Activated naive CD8-positive, alpha-beta T cell treated with anti-CD3 and anti-CD28 coated beads, Interleukin-2, amount 50 U/mL, for 24 hours (primary cell): ENCODE measurements at regions not wholly inside any gene's neighbourhood (a gene's known extent, or its start where the extent isn't known, plus 50 kb on each side); places are given as distances from the start of the nearest gene placed in this dataset.
"Not testable (repeated sequence)": the region's sequence is repeated elsewhere in the genome, so short reads cannot be mapped to it uniquely, and the experiment has no call there.

Experiments used
- ATAC-seq: fragments of 150-1000 bp; cut with Tn5 transposase; one replicate; pipeline ENCODE4 v1.10.0; 2021
- DNase-seq: peaks from one replicate; pipeline ENCODE4 v3.0.0; 2021
- H3K27ac Mint-ChIP-seq: one replicate; pipeline ENCODE4 v1.8.0; 2021; ENCODE audit warnings: mild to moderate bottlenecking, mixed read lengths
- H3K27me3 Mint-ChIP-seq: one replicate; pipeline ENCODE4 v1.8.0; 2021; ENCODE audit warnings: mixed read lengths
- H3K36me3 Mint-ChIP-seq: one replicate; pipeline ENCODE4 v1.8.0; 2021; ENCODE audit warnings: low read depth, mixed read lengths
- H3K4me1 Mint-ChIP-seq: one replicate; pipeline ENCODE4 v1.8.0; 2021; ENCODE audit warnings: mixed read lengths
- H3K4me3 Mint-ChIP-seq: one replicate; pipeline ENCODE4 v1.8.0; 2021; ENCODE audit warnings: mild to moderate bottlenecking, moderate library complexity, mixed read lengths
- H3K9me3 Mint-ChIP-seq: one replicate; pipeline ENCODE4 v1.8.0; 2021; ENCODE audit warnings: mixed read lengths

DNA sequence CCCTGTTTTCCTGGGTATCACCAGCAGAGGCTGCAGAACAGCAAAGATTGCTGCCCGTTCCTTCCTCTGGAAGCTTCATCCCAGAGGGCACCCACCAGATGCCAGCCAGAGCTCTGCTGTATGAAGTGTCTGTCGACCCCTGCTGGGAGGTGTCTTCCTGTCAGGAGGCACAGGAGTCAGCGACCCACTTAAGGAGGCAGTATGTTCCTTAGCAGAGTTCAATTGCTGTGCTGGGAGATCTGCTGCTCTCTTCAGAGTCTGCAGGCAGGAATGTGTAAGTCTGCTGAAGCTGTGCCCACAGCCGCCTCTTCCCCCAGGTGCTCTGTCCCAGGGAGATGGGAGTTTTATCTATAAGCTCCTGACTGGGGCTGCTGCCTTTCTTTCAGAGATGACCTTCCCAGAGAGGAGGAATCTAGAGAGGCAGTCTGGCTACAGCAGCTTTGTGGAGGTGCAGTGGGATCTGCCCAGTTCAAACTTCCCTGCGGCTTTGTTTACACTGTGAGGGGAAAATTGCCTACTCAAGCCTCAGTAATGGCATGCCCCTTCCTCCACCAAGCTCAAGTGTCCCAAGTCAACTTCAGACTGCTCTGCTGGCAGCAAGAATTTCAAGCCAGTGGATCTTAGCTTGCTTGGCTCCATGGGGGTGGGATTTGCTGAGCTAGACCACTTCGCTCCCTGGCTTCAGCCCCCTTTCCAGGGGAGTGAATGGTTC lies 100.6 kb downstream of the TMEM168 start:
- not testable (repeated sequence) for H3K4me1 Mint-ChIP-seq, H3K36me3 Mint-ChIP-seq, H3K27me3 Mint-ChIP-seq, H3K4me3 Mint-ChIP-seq, H3K27ac Mint-ChIP-seq, DNase-seq, ATAC-seq
- H3K9me3 Mint-ChIP-seq: peaks cover 21% of the 10 kb centered on the region

DNA sequence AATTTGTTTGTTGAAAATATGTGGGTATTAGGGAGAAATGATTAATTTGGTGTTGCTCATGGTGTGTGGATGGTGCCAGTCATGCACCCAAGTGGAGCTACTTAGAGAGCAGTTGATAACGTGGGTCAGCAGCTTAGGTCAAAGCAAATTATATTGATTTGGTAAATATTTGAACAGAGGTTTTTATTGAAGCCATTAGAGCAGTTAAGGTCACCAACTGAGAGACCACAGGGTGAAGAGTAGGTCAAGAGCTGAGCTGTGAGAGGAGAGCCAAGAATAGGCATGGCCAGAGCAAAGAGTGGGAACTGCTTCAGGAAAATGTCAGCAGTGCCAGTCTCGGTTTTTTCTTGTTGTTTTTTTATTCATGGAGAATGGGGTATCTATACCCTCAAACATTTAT lies 97.9 kb downstream of the TMEM168 start:
- no peaks in the 10 kb centered on the region for H3K4me1 Mint-ChIP-seq
- H3K36me3 Mint-ChIP-seq: no peaks in the 10 kb centered on the region
- H3K27ac Mint-ChIP-seq: no peak overlapping the region
- DNase-seq (no peak), ATAC-seq (no peak)
- peaks cover 4% of the 10 kb centered on the region for H3K27me3 Mint-ChIP-seq
- peaks cover 21% of the 10 kb centered on the region for H3K9me3 Mint-ChIP-seq
- H3K4me3 Mint-ChIP-seq: no peak overlapping the region

- H3K9me3 Mint-ChIP-seq: peaks cover 21% of the 10 kb centered on the region
- H3K27ac Mint-ChIP-seq, H3K4me1 Mint-ChIP-seq, ATAC-seq, H3K4me3 Mint-ChIP-seq, H3K36me3 Mint-ChIP-seq, DNase-seq: not testable (repeated sequence)
- H3K27me3 Mint-ChIP-seq: peaks cover 11% of the 10 kb centered on the region
These were observed 93.0 kb downstream of the TMEM168 start for GRCh38 chr7:112697211-112697610.

- DNase-seq (no peak), ATAC-seq (no peak)
- no peaks in the 10 kb centered on the region for H3K36me3 Mint-ChIP-seq
- no peaks in the 10 kb centered on the region for H3K4me1 Mint-ChIP-seq
- peaks cover 2% of the 10 kb centered on the region for H3K9me3 Mint-ChIP-seq
- no peak overlapping the region for H3K4me3 Mint-ChIP-seq
- H3K27me3 Mint-ChIP-seq: peaks cover 10% of the 10 kb centered on the region
- H3K27ac Mint-ChIP-seq: no peak overlapping the region
These were observed 90.3 kb downstream of the TMEM168 start for GRCh38 chr7:112699725-112700513.

GRCh38 chr7:112701456-112701855 lies 88.7 kb downstream of the TMEM168 start:
- Mint-ChIP-seq H3K27me3 (peaks cover 10% of the 10 kb centered on the region), H3K4me1 (no peaks in the 10 kb centered on the region), H3K27ac (no peak overlapping the region), H3K4me3 (no peak overlapping the region), H3K9me3 (no peaks in the 10 kb centered on the region), H3K36me3 (no peaks in the 10 kb centered on the region)
- ATAC-seq (no peak), DNase-seq (no peak)

DNA sequence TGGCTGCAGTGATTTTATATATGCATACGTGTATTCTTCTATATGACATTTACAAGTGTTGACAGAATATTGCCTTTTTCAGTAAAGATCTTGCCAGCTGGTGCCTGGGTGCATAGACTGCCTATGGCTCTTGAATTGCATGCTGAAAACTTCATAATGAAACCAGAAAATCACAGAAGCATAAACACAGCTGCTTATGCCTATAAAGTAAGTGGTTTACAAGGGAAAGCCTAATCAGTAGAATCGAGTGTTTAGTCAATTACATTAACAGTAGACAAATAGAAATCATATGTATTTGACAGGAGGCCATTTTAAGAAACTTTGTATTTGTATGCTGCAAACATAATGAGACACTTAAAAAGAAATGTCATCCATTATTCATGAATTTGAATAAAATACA lies 82.5 kb downstream of the TMEM168 start:
- Mint-ChIP-seq H3K9me3 (no peaks in the 10 kb centered on the region), H3K4me1 (no peaks in the 10 kb centered on the region), H3K36me3 (no peaks in the 10 kb centered on the region), H3K4me3 (no peak overlapping the region), H3K27me3 (no peaks in the 10 kb centered on the region), H3K27ac (no peak overlapping the region)
- ATAC-seq: no peak
- no peak for DNase-seq

GRCh38 chr7:112708236-112708635 lies 82.0 kb downstream of the TMEM168 start:
- H3K4me1 Mint-ChIP-seq: no peaks in the 10 kb centered on the region

More at GRCh38 chr7:112708236-112708635, 82.0 kb downstream of the TMEM168 start:
- Mint-ChIP-seq H3K4me3 (no peak overlapping the region), H3K27ac (no peak overlapping the region), H3K36me3 (no peaks in the 10 kb centered on the region), H3K27me3 (no peaks in the 10 kb centered on the region), H3K9me3 (no peaks in the 10 kb centered on the region)
- ATAC-seq (no peak), DNase-seq (no peak)
